ENCODE measurements at regions not wholly inside any gene's neighbourhood (a gene's known extent, or its start where the extent isn't known, plus 50 kb on each side); places are given as distances from the start of the nearest gene placed in this dataset.
A peak's percentile ranks its signal among the peaks of the same experiment; 100 is the strongest.

GRCh38 chr1:117678246-117678977, 72.6 kb downstream of the TENT5C start:
- 76% methylated on average over 5 of the region's 5 CpGs for WGBS
- H3K27me3 ChIP-seq, result no peaks in the 10 kb centered on the region
- no peak for DNase-seq (ENCODE audit: extremely low spot score)
- intact Hi-C loops (cut with DNase I), result no loop called here
- H3K4me1 ChIP-seq, result peaks cover 0 to 40% (median 18%) of the 10 kb centered on the region in 4 donors
- H3K4me3 ChIP-seq, result no peak overlapping the region
- TF ChIP-seq POLR2AphosphoS5 (IDR thresholded peaks at IDR 0.05) (no peak), CTCF (IDR thresholded peaks at IDR 0.05) (no peak), EP300 (IDR thresholded peaks at IDR 0.05) (no peak), POLR2A (IDR thresholded peaks at IDR 0.05; ENCODE audit: low read depth) (no peak)
- H3K36me3 ChIP-seq, result no peaks in the 10 kb centered on the region
- H3K9me3 ChIP-seq, result no peaks in the 10 kb centered on the region
- H3K27ac ChIP-seq (replicated peaks in 1 of 4), result no peak overlapping the region

- WGBS, result 81% methylated on average over 3 of the region's 3 CpGs
- DNase-seq (ENCODE audit: extremely low spot score), result no peak
- H3K4me3 ChIP-seq, result no peak overlapping the region
- H3K4me1 ChIP-seq, result peaks cover 0 to 40% (median 18%) of the 10 kb centered on the region in 4 donors
- TF ChIP-seq POLR2A (IDR thresholded peaks at IDR 0.05; ENCODE audit: low read depth) (no peak), POLR2AphosphoS5 (IDR thresholded peaks at IDR 0.05) (no peak), EP300 (IDR thresholded peaks at IDR 0.05) (no peak)
- no peaks in the 10 kb centered on the region for H3K36me3 ChIP-seq
- H3K27ac ChIP-seq (replicated peaks in 1 of 4), result no peak overlapping the region
- H3K27me3 ChIP-seq, result no peaks in the 10 kb centered on the region
- intact Hi-C loops (cut with DNase I), result no loop called here
- no peaks in the 10 kb centered on the region for H3K9me3 ChIP-seq
These were observed 73.5 kb downstream of the TENT5C start for GRCh38 chr1:117679299-117679698.

GRCh38 chr1:117679868-117680267, 74.0 kb downstream of the TENT5C start:
- TF ChIP-seq POLR2AphosphoS5 (IDR thresholded peaks at IDR 0.05), result no peak
- TF ChIP-seq POLR2A (IDR thresholded peaks at IDR 0.05; ENCODE audit: low read depth), result no peak
- no peak for TF ChIP-seq CTCF (IDR thresholded peaks at IDR 0.05)
- TF ChIP-seq EP300 (IDR thresholded peaks at IDR 0.05), result no peak
- 79% methylated on average over 4 of the region's 4 CpGs for WGBS
- peak; percentile 83 for DNase-seq (ENCODE audit: extremely low spot score)
- Histone ChIP-seq H3K4me3 (no peak overlapping the region), H3K9me3 (no peaks in the 10 kb centered on the region), H3K27ac (replicated peaks in 1 of 4) (no peak overlapping the region), H3K36me3 (no peaks in the 10 kb centered on the region), H3K27me3 (no peaks in the 10 kb centered on the region), H3K4me1 (peaks cover 0 to 40% (median 18%) of the 10 kb centered on the region in 4 donors)
- intact Hi-C loops (cut with DNase I), result no loop called here

GRCh38 chr1:117680316-117681002, 74.6 kb downstream of the TENT5C start:
- no peaks in the 10 kb centered on the region for H3K9me3 ChIP-seq
- H3K36me3 ChIP-seq, result no peaks in the 10 kb centered on the region
- DNase-seq (ENCODE audit: extremely low spot score), result no peak
- no peak overlapping the region for H3K27ac ChIP-seq (replicated peaks in 1 of 4)
- H3K4me1 ChIP-seq, result peaks cover under 1 to 43% (median 19%) of the 10 kb centered on the region in 4 donors
- no peaks in the 10 kb centered on the region for H3K27me3 ChIP-seq
- intact Hi-C loops (cut with DNase I), result no loop called here
- TF ChIP-seq POLR2AphosphoS5 (IDR thresholded peaks at IDR 0.05) (no peak), EP300 (IDR thresholded peaks at IDR 0.05) (no peak), CTCF (IDR thresholded peaks at IDR 0.05) (no peak), POLR2A (IDR thresholded peaks at IDR 0.05; ENCODE audit: low read depth) (no peak)
- 91% methylated on average over 9 of the region's 9 CpGs for WGBS
- no peak overlapping the region for H3K4me3 ChIP-seq

- WGBS, result 83% methylated on average over 9 of the region's 9 CpGs
- H3K27me3 ChIP-seq, result no peaks in the 10 kb centered on the region
- no peak overlapping the region for H3K4me3 ChIP-seq
- H3K27ac ChIP-seq (replicated peaks in 1 of 4), result peak overlapping the region in 2 of 4 donors; percentile 31 to 59
- H3K4me1 ChIP-seq, result peaks cover 8 to 51% (median 27%) of the 10 kb centered on the region in 4 donors
- intact Hi-C loops (cut with DNase I), result no loop called here
- TF ChIP-seq POLR2A (IDR thresholded peaks at IDR 0.05; ENCODE audit: low read depth) (no peak), CTCF (IDR thresholded peaks at IDR 0.05) (no peak), EP300 (IDR thresholded peaks at IDR 0.05) (no peak), POLR2AphosphoS5 (IDR thresholded peaks at IDR 0.05) (no peak)
- DNase-seq (ENCODE audit: extremely low spot score), result peak; percentile 75
- no peaks in the 10 kb centered on the region for H3K9me3 ChIP-seq
- no peaks in the 10 kb centered on the region for H3K36me3 ChIP-seq
These were observed 75.4 kb downstream of the TENT5C start for GRCh38 chr1:117681093-117681900.

All from esophagus muscularis mucosa (tissue), 4 donors.